Parathyroid adenoma (tissue), 2 donors: ENCODE measurements at regions not wholly inside any gene's neighbourhood (a gene's known extent, or its start where the extent isn't known, plus 50 kb on each side); places are given as distances from the start of the nearest gene placed in this dataset.

Experiments
- H2AFZ ChIP-seq: fragments of 300-600 bp; sonication (generic); one replicate; pipeline ENCODE4 v1.7.0; 2017; ENCODE audit warnings: antibody characterized with exemption, mild to moderate bottlenecking
- H3K27ac ChIP-seq: fragments of 300-600 bp; sonication (generic); one replicate; pipeline ENCODE4 v1.7.0; 2017
- H3K27me3 ChIP-seq: fragments of 300-600 bp; sonication (generic); one replicate; pipeline ENCODE4 v1.7.0; 2017; ENCODE audit warnings: low read length; ENCODE audit not compliant: control insufficient read depth, insufficient read depth
- H3K36me3 ChIP-seq: fragments of 300-600 bp; sonication (generic); one replicate; pipeline ENCODE4 v1.7.0; 2017; ENCODE audit warnings: low read length; ENCODE audit not compliant: control insufficient read depth, insufficient read depth
- H3K4me1 ChIP-seq: fragments of 300-600 bp; sonication (generic); one replicate; pipeline ENCODE4 v1.7.0; 2017; ENCODE audit warnings: control low read depth
- H3K4me2 ChIP-seq: fragments of 300-600 bp; sonication (generic); one replicate; pipeline ENCODE4 v1.7.0; 2017; ENCODE audit warnings: low read length
- H3K4me3 ChIP-seq: fragments of 300-600 bp; sonication (generic); one replicate; pipeline ENCODE4 v1.7.0; 2017; ENCODE audit warnings: low read depth, low read length
- H3K79me2 ChIP-seq: fragments of 300-600 bp; sonication (generic); one replicate; pipeline ENCODE4 v1.7.0; 2017; ENCODE audit warnings: control low read depth
- H3K9ac ChIP-seq: fragments of 300-600 bp; sonication (generic); one replicate; pipeline ENCODE4 v1.7.0; 2017; ENCODE audit warnings: mild to moderate bottlenecking
- H3K9me3 ChIP-seq: fragments of 300-600 bp; sonication (generic); one replicate; pipeline ENCODE4 v1.7.0; 2017; ENCODE audit warnings: low read length; ENCODE audit not compliant: control insufficient read depth
- CTCF ChIP-seq: fragments of 300-600 bp; sonication (generic); IDR thresholded peaks from one replicate; pipeline ENCODE4 v1.7.0; 2017; ENCODE audit warnings: antibody characterized with exemption, mild to moderate bottlenecking
- donor health status: primary hyperparathyroidism.

GRCh38 chr9:115976781-115977180, 176.8 kb upstream of the PAPPA start:
- Histone ChIP-seq H3K9me3 (no peaks in the 10 kb centered on the region), H3K79me2 (no peaks in the 10 kb centered on the region), H3K9ac (no peak overlapping the region), H3K4me1 (no peaks in the 10 kb centered on the region), H3K27ac (no peak overlapping the region), H3K4me2 (no peak overlapping the region), H3K36me3 (no peaks in the 10 kb centered on the region), H2AFZ (no peak overlapping the region), H3K4me3 (no peak overlapping the region), H3K27me3 (no peaks in the 10 kb centered on the region)
- TF ChIP-seq CTCF = no peak

- TF ChIP-seq CTCF = no peak
- H2AFZ ChIP-seq = no peak overlapping the region
- no peak overlapping the region for H3K4me2 ChIP-seq
- H3K79me2 ChIP-seq = no peaks in the 10 kb centered on the region
- H3K4me3 ChIP-seq = no peak overlapping the region
- no peaks in the 10 kb centered on the region for H3K4me1 ChIP-seq
- no peaks in the 10 kb centered on the region for H3K9me3 ChIP-seq
- H3K9ac ChIP-seq = no peak overlapping the region
- H3K36me3 ChIP-seq = no peaks in the 10 kb centered on the region
- no peaks in the 10 kb centered on the region for H3K27me3 ChIP-seq
- H3K27ac ChIP-seq = no peak overlapping the region
Measured at GRCh38 chr9:115978091-115978490, 175.5 kb upstream of the PAPPA start.

- Histone ChIP-seq H3K9ac (no peak overlapping the region), H3K4me2 (no peak overlapping the region), H3K79me2 (no peaks in the 10 kb centered on the region), H3K36me3 (no peaks in the 10 kb centered on the region), H3K9me3 (no peaks in the 10 kb centered on the region), H3K4me1 (no peaks in the 10 kb centered on the region), H3K4me3 (no peak overlapping the region), H2AFZ (no peak overlapping the region), H3K27ac (no peak overlapping the region), H3K27me3 (no peaks in the 10 kb centered on the region)
- TF ChIP-seq CTCF = no peak
Measured at GRCh38 chr9:115978659-115979096, 174.9 kb upstream of the PAPPA start.

- Histone ChIP-seq H2AFZ (no peak overlapping the region), H3K9ac (no peak overlapping the region), H3K4me1 (no peaks in the 10 kb centered on the region), H3K27me3 (no peaks in the 10 kb centered on the region), H3K4me2 (no peak overlapping the region), H3K27ac (no peak overlapping the region), H3K79me2 (no peaks in the 10 kb centered on the region), H3K9me3 (no peaks in the 10 kb centered on the region), H3K36me3 (no peaks in the 10 kb centered on the region), H3K4me3 (no peak overlapping the region)
- TF ChIP-seq CTCF = no peak
Measured at GRCh38 chr9:115980054-115980453, 173.5 kb upstream of the PAPPA start.

GRCh38 chr9:115980502-115980901, 173.1 kb upstream of the PAPPA start:
- Histone ChIP-seq H3K4me1 (no peaks in the 10 kb centered on the region), H3K36me3 (no peaks in the 10 kb centered on the region), H3K4me3 (no peak overlapping the region), H3K27me3 (no peaks in the 10 kb centered on the region), H3K9ac (no peak overlapping the region), H3K27ac (no peak overlapping the region), H3K4me2 (no peak overlapping the region), H2AFZ (no peak overlapping the region), H3K79me2 (no peaks in the 10 kb centered on the region), H3K9me3 (no peaks in the 10 kb centered on the region)
- no peak for TF ChIP-seq CTCF
